Immature natural killer cell (primary cell): ENCODE measurements at regions not wholly inside any gene's neighbourhood (a gene's known extent, or its start where the extent isn't known, plus 50 kb on each side); places are given as distances from the start of the nearest gene placed in this dataset.
"Not testable (repeated sequence)": the region's sequence is repeated elsewhere in the genome, so short reads cannot be mapped to it uniquely, and the experiment has no call there.

Source experiments
- DNase-seq, 3 donors: peaks; one replicate each; pipeline ENCODE4 v3.0.0; 2022; ENCODE audit warnings: mixed read lengths in 1 of 3
- H3K27ac Mint-ChIP-seq, 6 donors: one replicate each; pipeline ENCODE4 v1.8.0; 2020; ENCODE audit warnings: mixed read lengths in 6 of 6, mild to moderate bottlenecking in 5 of 6, inconsistent platforms in 4 of 6, moderate library complexity in 3 of 6
- H3K27me3 Mint-ChIP-seq, 3 donors: one replicate each; pipeline ENCODE4 v1.8.0; 2020 to 2021; ENCODE audit warnings: low read depth in 3 of 3, mild to moderate bottlenecking in 3 of 3, mixed read lengths in 3 of 3, moderate library complexity in 3 of 3, inconsistent platforms in 1 of 3
- H3K36me3 Mint-ChIP-seq, 3 donors: one replicate each; pipeline ENCODE4 v1.8.0; 2020; ENCODE audit warnings: mixed read lengths in 3 of 3, inconsistent platforms in 2 of 3, mild to moderate bottlenecking in 2 of 3
- H3K4me1 Mint-ChIP-seq, 2 donors: one replicate each; pipeline ENCODE4 v1.8.0; 2020; ENCODE audit warnings: inconsistent platforms in 2 of 2, mild to moderate bottlenecking in 2 of 2, mixed read lengths in 2 of 2, moderate library complexity in 1 of 2
- H3K4me3 Mint-ChIP-seq, 5 donors: one replicate each; pipeline ENCODE4 v1.8.0; 2020; ENCODE audit warnings: mild to moderate bottlenecking in 5 of 5, mixed read lengths in 5 of 5, inconsistent platforms in 3 of 5, moderate library complexity in 3 of 5
- H3K9me3 Mint-ChIP-seq, 6 donors: one replicate each; pipeline ENCODE4 v1.8.0; 2020; ENCODE audit warnings: mild to moderate bottlenecking in 6 of 6, mixed read lengths in 6 of 6, inconsistent platforms in 4 of 6, moderate library complexity in 3 of 6

DNA sequence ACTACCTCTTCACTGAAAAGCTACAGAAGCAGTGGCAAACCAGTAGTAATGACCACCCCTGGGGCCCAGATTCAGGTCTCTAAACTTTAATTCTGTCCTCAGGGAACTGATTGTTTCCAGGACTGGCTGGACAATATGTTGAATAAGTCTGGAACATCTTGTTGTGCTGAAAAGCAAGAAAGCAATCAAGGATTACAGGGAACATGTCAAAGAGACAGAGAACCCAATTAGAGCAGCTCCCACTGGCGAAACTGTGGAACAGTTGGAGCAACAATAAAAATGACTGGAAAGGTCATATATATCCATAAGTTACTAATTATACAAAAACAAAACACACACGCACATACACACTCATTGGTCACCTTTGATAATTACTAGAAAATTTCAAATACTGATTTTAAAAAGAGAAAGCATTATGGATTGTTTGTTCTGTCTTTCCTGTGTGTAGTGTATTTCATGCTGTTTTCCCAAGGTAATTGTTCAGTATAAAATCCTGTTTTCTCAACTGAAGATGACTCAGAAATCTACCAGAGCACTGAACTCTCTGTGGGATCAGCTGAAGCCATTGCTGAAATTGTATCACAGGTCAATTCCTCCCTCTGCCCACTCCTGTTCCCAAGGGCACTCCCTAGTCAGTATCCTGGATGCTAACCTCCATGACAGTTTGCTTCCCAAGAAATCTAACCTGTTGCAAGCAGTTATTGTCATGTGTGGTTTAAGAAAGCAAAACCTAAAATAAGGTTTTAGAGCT lies 83.6 kb upstream of the RGS1 start:
- peaks cover 0 to 4% (median 2%) of the 10 kb centered on the region in 3 donors for H3K27me3 Mint-ChIP-seq
- H3K9me3 Mint-ChIP-seq: no peaks in the 10 kb centered on the region
- no peaks in the 10 kb centered on the region for H3K36me3 Mint-ChIP-seq
- no peaks in the 10 kb centered on the region for H3K4me1 Mint-ChIP-seq
- DNase-seq: no peak
- H3K27ac Mint-ChIP-seq: peak overlapping the region in 1 of 6 donors; percentile 36
- H3K4me3 Mint-ChIP-seq: no peak overlapping the region

DNA sequence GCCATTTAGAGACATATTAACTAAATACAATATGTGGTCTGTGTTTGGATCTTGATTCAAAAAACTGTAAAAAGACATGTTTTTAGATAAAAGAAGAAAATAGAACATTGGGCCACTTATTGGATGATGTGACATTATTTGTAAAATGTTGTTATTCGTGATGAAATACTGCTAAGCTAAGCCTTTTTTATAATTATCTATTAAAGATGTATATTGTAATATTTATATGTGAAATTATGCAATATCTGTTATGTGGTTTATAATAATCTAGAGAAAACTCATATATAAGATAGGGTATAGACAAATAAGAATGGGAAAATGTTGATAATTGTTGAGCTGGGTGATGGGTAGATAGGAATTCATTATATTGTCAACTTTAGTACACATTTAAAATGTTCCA lies 82.0 kb upstream of the RGS1 start:
- H3K27ac Mint-ChIP-seq: no peak overlapping the region
- no peaks in the 10 kb centered on the region for H3K9me3 Mint-ChIP-seq
- peaks cover 0 to 3% (median 0%) of the 10 kb centered on the region in 3 donors for H3K36me3 Mint-ChIP-seq
- H3K4me1 Mint-ChIP-seq: no peaks in the 10 kb centered on the region
- H3K4me3 Mint-ChIP-seq: no peak overlapping the region
- peaks cover 0 to 2% (median 2%) of the 10 kb centered on the region in 3 donors for H3K27me3 Mint-ChIP-seq
- no peak for DNase-seq

DNA sequence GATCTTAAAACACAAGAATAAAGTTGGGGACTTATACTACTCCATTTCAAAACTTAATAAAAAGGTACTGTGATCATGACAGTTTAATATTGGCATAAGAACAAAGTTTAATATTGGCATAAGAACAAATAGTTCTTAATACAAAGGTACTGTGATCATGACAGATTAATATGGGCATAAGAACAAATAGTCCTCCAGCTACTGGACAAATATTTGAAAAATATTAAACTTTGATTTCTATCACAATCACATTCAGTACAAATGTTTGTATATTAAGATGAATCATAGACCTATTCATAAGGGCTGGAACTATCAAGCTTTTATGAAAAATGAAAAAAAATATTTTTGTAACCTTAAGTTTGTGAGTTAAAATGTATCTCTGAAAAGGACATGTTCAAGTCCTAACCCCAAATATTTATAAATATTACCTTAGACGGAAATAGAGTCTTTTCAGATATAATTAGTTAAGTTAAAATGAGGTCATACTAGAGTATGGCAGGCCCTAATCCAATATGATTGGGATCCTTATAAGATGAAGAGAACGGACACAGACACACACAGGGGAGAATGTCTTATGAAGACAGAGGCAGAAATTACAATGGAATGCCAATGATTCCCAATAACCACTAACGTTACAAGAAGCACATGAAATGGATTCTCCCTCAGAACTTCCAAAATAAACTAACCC lies 79.1 kb upstream of the RGS1 start:
- H3K36me3 Mint-ChIP-seq: peaks cover 0 to 3% (median 0%) of the 10 kb centered on the region in 3 donors
- no peaks in the 10 kb centered on the region for H3K4me1 Mint-ChIP-seq
- no peak overlapping the region for H3K4me3 Mint-ChIP-seq
- H3K27me3 Mint-ChIP-seq: peaks cover 0 to 2% (median 2%) of the 10 kb centered on the region in 3 donors
- no peak for DNase-seq
- H3K27ac Mint-ChIP-seq: no peak overlapping the region
- H3K9me3 Mint-ChIP-seq: no peaks in the 10 kb centered on the region

DNA sequence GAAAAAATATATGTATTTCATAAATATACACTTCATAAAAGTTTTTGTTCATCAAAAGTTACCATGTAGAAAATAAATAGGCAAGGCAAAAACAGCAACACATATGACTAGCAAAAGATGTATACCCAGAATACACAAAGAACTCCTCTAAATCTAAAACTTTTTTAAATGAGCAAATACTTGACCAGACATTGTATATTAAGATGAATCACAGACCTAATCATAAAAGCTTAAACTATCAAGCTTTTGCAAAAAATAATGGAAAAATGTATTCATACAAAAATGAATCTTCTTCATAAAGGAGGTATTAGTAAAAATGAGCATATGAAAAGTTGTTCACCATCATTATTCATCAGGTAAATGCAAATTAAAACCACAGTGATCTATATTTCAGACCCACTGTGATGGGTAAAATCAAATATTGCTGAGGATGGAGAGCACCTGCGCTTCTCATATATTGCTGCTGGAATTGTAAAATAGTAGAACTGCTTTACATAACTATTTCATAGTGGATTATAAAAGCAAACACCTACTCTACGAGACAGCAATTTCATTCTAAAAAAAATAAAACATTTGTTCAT lies 78.3 kb upstream of the RGS1 start:
- H3K36me3 Mint-ChIP-seq: peaks cover 0 to 3% (median 0%) of the 10 kb centered on the region in 3 donors
- no peak overlapping the region for H3K27ac Mint-ChIP-seq
- no peaks in the 10 kb centered on the region for H3K4me1 Mint-ChIP-seq
- H3K27me3 Mint-ChIP-seq: peaks cover 0 to 2% (median 2%) of the 10 kb centered on the region in 3 donors
- DNase-seq: no peak
- H3K9me3 Mint-ChIP-seq: peaks cover 0 to 2% (median 0%) of the 10 kb centered on the region in 6 donors
- no peak overlapping the region for H3K4me3 Mint-ChIP-seq

DNA sequence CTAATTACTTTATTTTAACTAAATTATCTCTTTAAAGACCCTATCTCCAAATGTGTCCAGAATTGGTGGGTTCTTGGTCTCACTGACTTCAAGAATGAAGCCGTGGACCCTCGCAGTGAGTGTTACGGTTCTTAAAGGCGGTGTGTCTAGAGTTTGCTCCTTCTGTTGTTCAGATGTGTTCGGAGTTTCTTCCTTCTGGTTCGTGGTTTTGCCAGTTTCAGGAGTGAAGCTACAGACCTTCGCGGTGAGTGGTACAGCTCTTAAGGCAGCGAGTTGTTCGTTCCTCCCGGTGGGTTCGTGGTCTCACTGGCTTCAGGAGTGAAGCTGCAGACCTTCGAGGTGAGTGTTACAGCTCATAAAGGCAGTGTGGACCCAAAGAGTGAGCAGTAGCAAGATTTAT lies 77.5 kb upstream of the RGS1 start:
- not testable (repeated sequence) for H3K36me3 Mint-ChIP-seq, H3K9me3 Mint-ChIP-seq, DNase-seq, H3K4me1 Mint-ChIP-seq, H3K27me3 Mint-ChIP-seq, H3K4me3 Mint-ChIP-seq
- peak overlapping the region in 1 of 6 donors; percentile 11 for H3K27ac Mint-ChIP-seq

DNA sequence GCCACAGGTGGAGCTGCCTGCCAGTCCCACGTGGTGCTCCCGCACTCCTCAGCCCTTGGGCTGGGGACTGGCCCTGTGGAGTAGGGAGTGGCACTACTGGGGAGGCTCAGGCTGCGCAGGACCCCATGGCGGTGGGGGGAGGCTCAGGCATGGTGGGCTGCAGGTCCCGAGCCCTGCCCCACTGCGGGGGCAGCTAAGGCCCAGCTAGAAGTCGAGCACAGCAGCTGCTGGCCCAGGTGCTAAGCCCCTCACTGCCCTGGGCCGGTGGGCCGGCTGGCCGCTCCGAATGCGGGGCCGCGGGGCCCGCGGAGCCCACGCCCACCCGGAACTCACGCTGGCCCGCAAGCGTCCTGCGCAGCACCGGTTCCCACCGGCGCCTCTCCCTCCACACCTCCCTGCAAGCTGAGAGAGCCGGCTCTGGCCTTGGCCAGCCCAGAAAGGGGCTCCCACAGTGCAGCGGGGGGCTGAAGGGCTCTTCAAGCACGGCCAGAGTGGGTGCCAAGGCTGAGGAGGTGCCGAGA lies 76.5 kb upstream of the RGS1 start:
- H3K4me1 Mint-ChIP-seq, DNase-seq, H3K9me3 Mint-ChIP-seq, H3K27ac Mint-ChIP-seq, H3K36me3 Mint-ChIP-seq, H3K27me3 Mint-ChIP-seq, H3K4me3 Mint-ChIP-seq: not testable (repeated sequence)

DNA sequence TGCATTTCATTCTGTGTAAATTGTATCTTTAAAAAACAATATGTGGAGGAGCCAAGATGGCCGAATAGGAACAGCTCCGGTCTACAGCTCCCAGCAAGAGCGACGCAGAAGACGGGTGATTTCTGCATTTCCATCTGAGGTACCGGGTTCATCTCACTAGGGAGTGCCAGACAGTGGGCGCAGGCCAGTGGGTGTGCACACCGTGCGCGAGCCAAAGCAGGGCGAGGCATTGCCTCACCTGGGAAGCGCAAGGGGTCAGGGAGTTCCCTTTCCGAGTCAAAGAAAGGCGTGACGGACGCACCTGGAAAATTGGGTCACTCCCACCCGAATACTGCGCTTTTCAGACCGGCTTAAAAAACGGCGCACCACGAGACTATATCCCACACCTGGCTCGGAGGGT lies 75.0 kb upstream of the RGS1 start:
- not testable (repeated sequence) for H3K4me1 Mint-ChIP-seq, H3K9me3 Mint-ChIP-seq, H3K36me3 Mint-ChIP-seq, H3K27ac Mint-ChIP-seq, DNase-seq, H3K27me3 Mint-ChIP-seq, H3K4me3 Mint-ChIP-seq

DNA sequence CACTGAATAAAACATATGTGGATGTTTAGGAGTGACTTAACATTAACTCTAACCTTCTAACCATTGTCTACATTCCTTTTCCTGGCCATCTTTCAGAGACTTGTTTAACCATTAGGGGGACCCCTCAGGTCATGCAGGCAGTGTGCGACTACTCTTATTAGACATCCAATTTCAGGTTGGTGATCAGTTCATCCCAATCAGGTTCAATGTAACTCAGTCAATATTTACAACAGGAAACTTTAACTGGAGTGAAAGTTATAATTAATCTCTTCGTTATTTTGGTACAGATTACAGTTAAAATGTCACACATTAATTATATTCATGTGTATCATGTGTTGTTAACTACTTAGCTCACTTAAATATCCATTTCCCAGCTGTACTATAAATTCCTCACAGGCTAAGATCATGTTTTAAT lies 68.8 kb upstream of the RGS1 start:
- peaks cover 0 to 2% (median 0%) of the 10 kb centered on the region in 6 donors for H3K9me3 Mint-ChIP-seq
- no peaks in the 10 kb centered on the region for H3K36me3 Mint-ChIP-seq
- H3K4me1 Mint-ChIP-seq: no peaks in the 10 kb centered on the region
- H3K27ac Mint-ChIP-seq: peak overlapping the region in 1 of 6 donors; percentile 11
- peak in 2 of 3 donors; percentile 28 to 32 for DNase-seq
- no peak overlapping the region for H3K4me3 Mint-ChIP-seq
- no peaks in the 10 kb centered on the region for H3K27me3 Mint-ChIP-seq

DNA sequence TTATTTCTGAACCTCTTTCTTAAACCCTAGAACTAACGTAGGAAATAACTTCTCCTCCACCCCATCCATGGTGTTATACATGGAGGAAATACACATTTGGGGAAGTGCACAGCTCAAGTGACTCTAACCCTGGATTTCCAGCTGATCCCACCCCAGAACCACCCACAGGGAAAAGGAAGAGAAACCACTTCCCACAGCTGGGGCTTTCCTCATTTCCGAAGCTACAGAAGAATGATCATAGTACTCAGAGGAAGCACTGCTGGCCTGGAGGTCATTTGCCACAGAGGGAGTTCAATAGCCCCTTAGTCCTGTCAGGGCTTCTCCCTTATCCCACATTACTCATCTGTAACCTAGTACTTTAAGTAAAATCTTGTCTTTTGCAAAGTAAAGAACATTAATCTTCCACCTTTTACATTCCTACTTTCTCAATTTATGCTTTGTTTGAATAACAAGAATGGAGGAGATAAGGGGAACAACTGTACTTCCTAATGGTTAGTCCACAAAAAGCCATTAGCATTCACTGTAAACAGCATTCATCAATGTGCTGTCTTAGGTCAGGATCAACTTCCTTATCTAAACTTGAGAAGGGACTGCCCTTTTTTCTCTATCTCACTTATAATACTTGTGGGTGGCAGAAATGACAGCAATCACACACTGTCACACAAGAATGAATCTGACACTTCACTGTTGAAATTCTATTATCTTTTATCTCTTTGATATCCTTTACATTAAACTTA lies 63.0 kb upstream of the RGS1 start:
- peak overlapping the region in 1 of 5 donors; percentile 5 for H3K4me3 Mint-ChIP-seq
- no peak for DNase-seq
- H3K27me3 Mint-ChIP-seq: peaks cover 5 to 6% (median 5%) of the 10 kb centered on the region in 3 donors
- H3K4me1 Mint-ChIP-seq: peaks cover 41 to 47% of the 10 kb centered on the region in 2 donors
- peak overlapping the region in 5 of 6 donors; percentile 31 to 99 (median 80) for H3K27ac Mint-ChIP-seq
- no peaks in the 10 kb centered on the region for H3K36me3 Mint-ChIP-seq
- no peaks in the 10 kb centered on the region for H3K9me3 Mint-ChIP-seq

DNA sequence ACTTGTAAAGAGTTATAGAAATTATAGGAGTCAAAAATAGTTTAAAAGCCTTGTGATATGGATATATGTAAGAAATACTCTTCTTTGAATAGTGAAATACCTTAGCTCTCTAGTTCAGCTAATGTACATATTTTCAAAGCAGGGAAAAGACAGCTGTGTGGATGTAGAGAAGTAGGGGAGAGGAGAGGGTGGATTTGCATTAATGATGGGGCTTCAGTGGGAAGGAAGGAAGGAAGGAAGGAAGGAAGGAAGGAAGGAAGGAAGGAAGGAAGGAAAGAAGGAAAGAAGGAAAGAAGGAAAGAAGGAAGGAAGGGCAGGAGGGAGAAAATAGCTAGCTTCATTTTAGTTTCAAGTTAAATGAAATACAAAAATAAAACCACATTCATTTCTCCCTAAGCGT lies 62.4 kb upstream of the RGS1 start:
- peaks cover 43 to 50% of the 10 kb centered on the region in 2 donors for H3K4me1 Mint-ChIP-seq
- DNase-seq: no peak
- H3K4me3 Mint-ChIP-seq: peak overlapping the region in 1 of 5 donors; percentile 5
- H3K9me3 Mint-ChIP-seq: no peaks in the 10 kb centered on the region
- H3K27ac Mint-ChIP-seq: peak overlapping the region in 5 of 6 donors; percentile 31 to 99 (median 80)
- peaks cover 5 to 6% (median 5%) of the 10 kb centered on the region in 3 donors for H3K27me3 Mint-ChIP-seq
- no peaks in the 10 kb centered on the region for H3K36me3 Mint-ChIP-seq

DNA sequence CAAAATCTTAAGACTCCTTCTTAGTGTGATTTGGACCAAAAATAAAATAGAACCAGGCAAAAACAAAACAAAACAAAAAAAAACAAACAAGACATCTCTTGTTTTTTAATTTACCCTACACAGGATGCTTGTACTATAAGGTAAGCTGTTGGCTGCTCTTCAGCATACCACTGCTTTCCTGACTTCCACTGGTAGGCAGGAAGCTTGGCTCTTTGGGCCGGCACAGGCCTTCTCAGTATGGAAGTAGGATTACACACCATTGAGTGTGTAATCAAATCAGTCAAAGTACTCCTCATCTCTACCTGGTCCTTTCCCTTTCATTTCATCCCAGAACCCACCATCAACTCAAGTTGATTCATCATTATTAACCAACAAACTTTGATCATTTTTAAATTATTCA lies 61.9 kb upstream of the RGS1 start:
- peak overlapping the region in 4 of 6 donors; percentile 38 to 99 (median 70) for H3K27ac Mint-ChIP-seq
- H3K27me3 Mint-ChIP-seq: peaks cover 5 to 6% (median 5%) of the 10 kb centered on the region in 3 donors
- no peaks in the 10 kb centered on the region for H3K36me3 Mint-ChIP-seq
- H3K9me3 Mint-ChIP-seq: no peaks in the 10 kb centered on the region
- no peak overlapping the region for H3K4me3 Mint-ChIP-seq
- DNase-seq: no peak
- peaks cover 43 to 50% of the 10 kb centered on the region in 2 donors for H3K4me1 Mint-ChIP-seq

DNA sequence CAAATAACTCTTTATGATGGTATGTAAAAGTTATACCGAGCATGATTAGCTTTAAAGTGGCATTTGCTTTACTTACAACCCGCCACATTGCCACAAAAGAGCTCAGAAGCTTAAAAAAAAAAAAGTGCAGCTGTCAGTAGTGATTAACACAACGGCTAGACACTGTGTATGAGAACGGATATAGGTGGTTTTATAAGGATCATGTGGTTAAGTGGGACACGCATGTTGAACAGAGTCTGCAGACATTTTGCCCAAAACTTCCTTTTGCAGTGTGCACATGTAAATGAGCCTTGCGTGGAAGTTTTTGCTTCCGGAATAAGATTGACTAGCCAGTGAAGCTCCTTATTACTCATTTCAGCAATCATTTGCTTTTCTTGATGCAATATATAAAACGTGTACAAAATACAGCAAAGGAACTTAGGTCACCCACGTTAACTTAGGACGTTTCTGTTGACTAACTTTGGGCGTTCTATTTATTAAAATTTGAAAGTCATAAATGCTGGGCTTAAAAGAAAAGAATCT lies 58.7 kb upstream of the RGS1 start:
- peak overlapping the region; percentile 79 to 91 (median 85) for H3K4me3 Mint-ChIP-seq
- H3K27ac Mint-ChIP-seq: peak overlapping the region; percentile 96 to 99 (median 99)
- DNase-seq: peak; percentile 86 to 89 (median 87)
- H3K27me3 Mint-ChIP-seq: peaks cover 5 to 6% (median 5%) of the 10 kb centered on the region in 3 donors
- H3K9me3 Mint-ChIP-seq: no peaks in the 10 kb centered on the region
- H3K4me1 Mint-ChIP-seq: peaks cover 63 to 77% of the 10 kb centered on the region in 2 donors
- no peaks in the 10 kb centered on the region for H3K36me3 Mint-ChIP-seq

DNA sequence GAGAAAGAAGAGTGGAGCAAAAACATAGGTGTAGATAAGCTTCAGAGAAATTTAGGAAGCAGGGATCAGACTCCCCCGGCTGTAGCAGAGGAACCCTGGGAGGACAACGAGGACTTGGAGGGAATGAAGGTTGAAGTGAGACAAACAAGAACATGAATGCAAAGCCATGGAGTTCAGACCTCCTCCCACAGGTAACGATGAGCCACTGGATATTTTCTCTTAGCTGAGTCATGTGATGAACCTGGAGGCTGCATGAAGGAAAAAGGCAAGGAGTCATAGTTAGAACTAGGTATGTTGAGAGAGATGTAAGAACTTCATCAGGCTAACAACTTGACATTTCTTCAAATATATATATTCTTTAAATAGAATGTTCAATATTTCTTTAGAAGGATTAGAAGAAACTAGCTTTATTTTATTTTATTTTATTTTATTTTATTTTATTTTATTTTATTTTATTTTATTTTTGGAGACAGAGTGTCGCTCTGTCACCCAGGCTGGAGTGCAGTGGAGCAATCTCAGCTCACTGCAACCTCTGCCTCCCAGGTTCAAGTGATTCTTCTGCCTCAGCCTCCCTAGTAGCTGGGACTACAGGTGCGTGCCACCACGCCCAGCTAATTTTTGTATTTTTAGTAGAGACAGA lies 57.7 kb upstream of the RGS1 start:
- H3K9me3 Mint-ChIP-seq, H3K36me3 Mint-ChIP-seq, H3K27me3 Mint-ChIP-seq, DNase-seq: not testable (repeated sequence)
- Mint-ChIP-seq H3K27ac (peak overlapping the region; percentile 96 to 99 (median 99)), H3K4me3 (peak overlapping the region in 3 of 5 donors; percentile 0 to 91 (median 90)), H3K4me1 (peaks cover 66 to 79% of the 10 kb centered on the region in 2 donors)
